ENCODE measurements at regions not wholly inside any gene's neighbourhood (a gene's known extent, or its start where the extent isn't known, plus 50 kb on each side); places are given as distances from the start of the nearest gene placed in this dataset.

GRCh38 chr10:131812736-131813604 is 87.8 kb upstream of the PPP2R2D start:
- BruUV-seq (replicated peaks) = no TSS peak
- H3K4me1 Mint-ChIP-seq (ENCODE audit: low read depth, unreplicated experiment) = no peaks in the 10 kb centered on the region
- TF ChIP-seq CTCF (IDR thresholded peaks at IDR 0.05; ENCODE audit: unreplicated experiment) = no peak
- no peaks in the 10 kb centered on the region for H3K9me3 Mint-ChIP-seq (ENCODE audit: low read depth, unreplicated experiment)
- CTCF ChIA-PET = no interaction called here
- peaks cover 64% of the 10 kb centered on the region for H3K27me3 Mint-ChIP-seq (ENCODE audit: unreplicated experiment)
- no peak overlapping the region for H3K27ac Mint-ChIP-seq (ENCODE audit: unreplicated experiment)
- no peak for DNase-seq
- intact Hi-C loops (cut with micrococcal nuclease; ENCODE audit: unreplicated experiment) = no loop called here
- H3K36me3 Mint-ChIP-seq (ENCODE audit: insufficient read depth, unreplicated experiment) = no peaks in the 10 kb centered on the region
- no peak overlapping the region for H3K4me3 Mint-ChIP-seq (ENCODE audit: low read depth, unreplicated experiment)

GRCh38 chr10:131814567-131815265 is 86.1 kb upstream of the PPP2R2D start:
- no peak for TF ChIP-seq CTCF (IDR thresholded peaks at IDR 0.05; ENCODE audit: unreplicated experiment)
- Mint-ChIP-seq H3K9me3 (ENCODE audit: low read depth, unreplicated experiment) (no peaks in the 10 kb centered on the region), H3K36me3 (ENCODE audit: insufficient read depth, unreplicated experiment) (no peaks in the 10 kb centered on the region), H3K4me1 (ENCODE audit: low read depth, unreplicated experiment) (no peaks in the 10 kb centered on the region), H3K27me3 (ENCODE audit: unreplicated experiment) (peaks cover 64% of the 10 kb centered on the region), H3K4me3 (ENCODE audit: low read depth, unreplicated experiment) (no peak overlapping the region), H3K27ac (ENCODE audit: unreplicated experiment) (no peak overlapping the region)
- DNase-seq = no peak
- no TSS peak for BruUV-seq (replicated peaks)
- intact Hi-C loops (cut with micrococcal nuclease; ENCODE audit: unreplicated experiment) = no loop called here
- CTCF ChIA-PET = no interaction called here

GRCh38 chr10:131815266-131816156 is 85.3 kb upstream of the PPP2R2D start:
- no peak overlapping the region for H3K27ac Mint-ChIP-seq (ENCODE audit: unreplicated experiment)
- no peak for DNase-seq
- no peaks in the 10 kb centered on the region for H3K9me3 Mint-ChIP-seq (ENCODE audit: low read depth, unreplicated experiment)
- intact Hi-C loops (cut with micrococcal nuclease; ENCODE audit: unreplicated experiment) = no loop called here
- CTCF ChIA-PET = interaction anchor here (0.6 kb wide), 1 partner anchor 235 kb away, joined by 3 read pairs; no protein-coding TSS in a partner anchor
- H3K27me3 Mint-ChIP-seq (ENCODE audit: unreplicated experiment) = peaks cover 62% of the 10 kb centered on the region
- BruUV-seq (replicated peaks) = no TSS peak
- H3K36me3 Mint-ChIP-seq (ENCODE audit: insufficient read depth, unreplicated experiment) = no peaks in the 10 kb centered on the region
- no peak overlapping the region for H3K4me3 Mint-ChIP-seq (ENCODE audit: low read depth, unreplicated experiment)
- TF ChIP-seq CTCF (IDR thresholded peaks at IDR 0.05; ENCODE audit: unreplicated experiment) = no peak
- no peaks in the 10 kb centered on the region for H3K4me1 Mint-ChIP-seq (ENCODE audit: low read depth, unreplicated experiment)

GRCh38 chr10:131816157-131816775 is 84.5 kb upstream of the PPP2R2D start:
- H3K36me3 Mint-ChIP-seq (ENCODE audit: insufficient read depth, unreplicated experiment) = no peaks in the 10 kb centered on the region
- H3K27me3 Mint-ChIP-seq (ENCODE audit: unreplicated experiment) = peaks cover 57% of the 10 kb centered on the region
- no peak overlapping the region for H3K4me3 Mint-ChIP-seq (ENCODE audit: low read depth, unreplicated experiment)
- intact Hi-C loops (cut with micrococcal nuclease; ENCODE audit: unreplicated experiment) = no loop called here
- H3K4me1 Mint-ChIP-seq (ENCODE audit: low read depth, unreplicated experiment) = no peaks in the 10 kb centered on the region
- CTCF ChIA-PET = interaction anchor here (0.6 kb wide), 1 partner anchor 234 kb away, joined by 3 read pairs; no protein-coding TSS in a partner anchor
- no peaks in the 10 kb centered on the region for H3K9me3 Mint-ChIP-seq (ENCODE audit: low read depth, unreplicated experiment)
- no peak for TF ChIP-seq CTCF (IDR thresholded peaks at IDR 0.05; ENCODE audit: unreplicated experiment)
- DNase-seq = no peak
- no peak overlapping the region for H3K27ac Mint-ChIP-seq (ENCODE audit: unreplicated experiment)
- BruUV-seq (replicated peaks) = no TSS peak

All from Calu3 (cell line).